ENCODE measurements at regions not wholly inside any gene's neighbourhood (a gene's known extent, or its start where the extent isn't known, plus 50 kb on each side); places are given as distances from the start of the nearest gene placed in this dataset.

DNA sequence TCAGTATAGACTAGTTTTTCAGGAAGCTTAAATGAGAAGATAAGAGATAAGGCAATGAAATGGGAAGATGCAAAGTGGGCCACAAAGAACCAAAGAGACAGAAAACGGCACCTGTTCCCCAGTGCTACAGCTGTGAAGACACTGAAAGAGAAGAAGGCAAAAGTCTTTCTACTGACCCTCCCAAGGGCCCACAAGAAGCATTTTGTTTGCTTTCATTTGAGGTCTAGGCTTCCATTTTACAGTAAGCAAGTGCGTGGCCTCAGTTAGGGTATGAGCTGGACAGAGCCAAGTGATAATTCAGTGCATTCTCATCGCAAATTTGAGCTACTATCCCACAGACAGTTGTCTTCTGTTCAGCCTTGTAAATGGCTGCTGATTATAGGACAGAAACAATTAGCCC, 53.4 kb upstream of the STK17B start:
- no peak for DNase-seq (ENCODE audit: low read depth)

DNA sequence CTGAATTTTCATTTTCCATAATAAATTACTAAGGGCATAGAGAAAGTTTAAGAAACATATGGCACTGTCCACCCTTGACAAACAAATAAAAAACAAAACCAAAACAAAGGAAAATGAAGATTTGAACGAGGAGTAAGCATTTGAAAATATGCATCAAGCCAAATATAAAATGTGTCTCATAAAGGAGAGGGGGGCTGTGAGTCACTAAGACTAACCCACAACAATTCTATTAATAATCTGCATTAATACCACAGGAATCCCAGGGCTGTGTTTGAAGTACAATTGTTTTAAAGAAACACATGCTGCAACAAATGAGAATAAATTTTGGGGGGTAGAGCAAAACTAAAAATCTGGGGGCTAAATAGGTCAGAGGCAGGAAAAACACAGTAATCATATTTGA, 53.8 kb upstream of the STK17B start:
- DNase-seq (ENCODE audit: low read depth), result no peak

DNA sequence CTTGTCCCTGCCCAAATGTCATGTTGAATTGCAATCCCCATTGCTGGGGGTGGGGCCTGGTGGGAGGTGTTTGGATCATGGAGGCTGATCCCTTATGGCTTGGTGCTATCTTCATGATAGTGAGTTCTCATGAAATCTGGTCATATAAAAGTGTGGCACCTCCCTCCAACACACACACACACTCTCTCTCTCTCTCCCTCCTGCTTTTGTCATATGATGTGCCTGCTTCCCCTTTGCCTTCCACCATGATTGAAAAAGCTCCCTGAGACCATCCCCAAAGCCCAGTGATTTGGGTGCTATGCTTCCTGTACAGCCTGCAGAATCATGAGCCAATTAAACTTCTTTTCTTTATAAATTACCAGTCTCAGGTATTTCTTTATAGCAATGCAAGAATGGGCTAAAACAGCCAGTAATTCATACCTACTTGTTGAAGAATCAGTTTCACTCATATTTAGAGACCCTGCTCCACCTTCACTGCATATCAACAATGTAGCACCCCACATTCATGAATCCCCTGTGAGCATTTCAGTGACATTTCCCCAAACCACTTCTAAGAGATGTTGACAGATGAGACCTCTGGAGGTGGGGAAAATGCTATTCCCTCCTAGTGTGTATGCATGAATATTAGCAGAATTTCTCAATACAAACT, 54.8 kb upstream of the STK17B start:
- DNase-seq (ENCODE audit: low read depth), result no peak

DNA sequence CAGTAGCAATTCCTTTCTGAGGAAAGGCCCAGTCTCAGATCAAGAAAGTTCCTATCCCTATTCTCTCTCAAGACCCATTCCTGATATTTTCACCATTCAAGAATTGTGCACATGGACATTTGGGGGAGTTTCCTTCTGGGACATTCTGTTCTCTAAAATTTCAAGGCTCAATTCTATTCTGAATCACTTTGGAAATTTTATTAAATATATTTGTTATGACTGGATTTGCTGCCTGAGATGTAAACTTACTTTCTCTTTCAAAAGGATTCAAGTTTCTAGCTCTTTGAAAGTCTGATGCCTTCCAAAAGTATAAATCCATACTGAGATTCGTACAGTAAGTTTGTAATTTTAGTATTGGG, 55.3 kb upstream of the STK17B start:
- no peak for DNase-seq (ENCODE audit: low read depth)

DNA sequence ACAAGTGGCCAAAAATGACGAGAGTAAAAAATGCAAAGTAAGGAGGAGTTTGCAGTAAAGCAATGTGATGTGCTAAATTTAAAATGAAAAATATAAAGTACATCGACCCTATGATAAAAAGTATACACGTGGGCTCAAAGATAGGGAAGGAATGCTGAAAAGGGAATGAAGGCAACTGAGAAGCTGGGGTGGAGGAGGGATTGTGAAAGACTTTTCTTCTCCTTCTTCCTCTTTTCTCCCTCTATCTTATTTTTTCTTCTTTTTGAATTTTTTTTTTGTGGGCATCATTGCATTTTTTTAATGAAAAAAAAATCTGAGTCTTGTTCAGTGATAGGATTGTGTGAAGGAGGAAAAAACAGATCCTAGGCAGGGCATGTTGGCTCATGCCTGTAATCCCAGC, 57.6 kb upstream of the STK17B start:
- DNase-seq (ENCODE audit: low read depth), result no peak

DNA sequence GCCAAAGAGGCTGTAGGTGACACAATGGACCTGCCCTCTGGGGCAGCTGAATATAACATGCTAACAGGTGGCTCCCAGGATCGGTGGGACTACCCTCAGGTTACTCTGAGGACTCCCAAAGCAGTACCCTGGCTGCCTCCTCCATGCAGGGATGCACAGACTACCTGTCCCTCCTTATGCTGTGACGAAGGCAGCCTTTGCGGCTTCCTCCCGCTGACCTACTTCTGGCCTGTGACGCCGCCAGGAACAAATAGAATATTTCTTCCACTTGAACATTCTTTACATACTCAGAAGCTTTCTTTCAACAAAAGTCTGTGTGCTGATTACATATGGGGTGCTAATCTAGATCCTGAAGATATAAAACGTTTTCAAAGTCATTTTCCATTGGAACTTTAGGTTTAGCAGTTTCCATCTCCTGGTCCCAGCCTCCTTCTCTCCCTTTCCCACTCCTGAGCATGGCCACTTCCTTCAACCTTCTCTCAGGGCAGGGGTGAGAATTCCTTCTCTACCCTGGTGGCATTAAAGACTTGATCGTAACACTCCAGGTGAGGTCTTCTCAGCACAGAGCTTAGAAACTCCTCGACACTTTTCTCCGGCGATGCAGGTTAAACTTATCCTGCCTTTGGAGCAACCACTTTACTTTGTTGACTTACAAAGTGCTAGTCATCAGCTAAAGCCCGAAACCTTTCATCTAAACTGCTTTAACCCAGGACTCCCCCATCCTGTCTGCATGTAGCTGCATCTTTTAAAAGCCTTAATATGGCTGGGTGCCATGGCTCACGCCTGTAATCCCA, 58.9 kb upstream of the STK17B start:
- DNase-seq (ENCODE audit: low read depth), result no peak

DNA sequence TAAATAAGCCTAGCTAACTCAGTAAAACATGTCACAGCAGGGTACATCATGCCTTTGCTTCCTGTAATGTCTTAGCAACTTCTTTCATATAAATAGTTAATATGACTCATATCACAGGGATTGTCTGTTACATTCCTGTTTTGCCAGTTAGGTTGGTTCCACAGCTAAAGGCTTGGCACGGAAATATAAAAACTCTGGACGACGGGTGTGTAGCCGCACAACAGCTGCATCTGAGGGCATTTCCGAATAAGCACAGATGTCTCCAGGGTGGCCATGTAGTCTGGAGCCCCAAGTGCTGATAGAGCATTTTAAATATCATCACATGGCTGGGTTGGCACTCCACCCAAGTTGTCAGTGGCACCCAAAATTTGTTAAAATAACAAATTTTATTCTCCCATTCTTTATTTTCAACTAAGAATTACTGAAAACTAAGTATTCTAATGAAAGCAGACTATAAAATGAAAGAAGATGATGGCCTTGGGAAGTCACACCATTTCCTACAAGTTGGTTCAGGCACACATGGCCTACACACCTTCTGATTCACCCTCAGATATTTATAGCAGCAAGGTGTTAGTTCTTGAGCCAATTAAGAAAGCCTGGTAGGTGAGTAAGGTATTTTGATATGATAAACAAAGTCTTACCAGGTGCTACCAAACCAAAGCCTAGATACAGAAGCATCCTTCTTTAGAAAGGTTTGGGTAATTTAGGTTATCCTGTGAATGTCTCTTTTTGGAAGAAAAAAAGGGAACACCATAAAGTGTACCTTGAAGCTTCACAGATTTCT, 61.8 kb upstream of the STK17B start:
- peak; percentile 30 for DNase-seq (ENCODE audit: low read depth)

DNA sequence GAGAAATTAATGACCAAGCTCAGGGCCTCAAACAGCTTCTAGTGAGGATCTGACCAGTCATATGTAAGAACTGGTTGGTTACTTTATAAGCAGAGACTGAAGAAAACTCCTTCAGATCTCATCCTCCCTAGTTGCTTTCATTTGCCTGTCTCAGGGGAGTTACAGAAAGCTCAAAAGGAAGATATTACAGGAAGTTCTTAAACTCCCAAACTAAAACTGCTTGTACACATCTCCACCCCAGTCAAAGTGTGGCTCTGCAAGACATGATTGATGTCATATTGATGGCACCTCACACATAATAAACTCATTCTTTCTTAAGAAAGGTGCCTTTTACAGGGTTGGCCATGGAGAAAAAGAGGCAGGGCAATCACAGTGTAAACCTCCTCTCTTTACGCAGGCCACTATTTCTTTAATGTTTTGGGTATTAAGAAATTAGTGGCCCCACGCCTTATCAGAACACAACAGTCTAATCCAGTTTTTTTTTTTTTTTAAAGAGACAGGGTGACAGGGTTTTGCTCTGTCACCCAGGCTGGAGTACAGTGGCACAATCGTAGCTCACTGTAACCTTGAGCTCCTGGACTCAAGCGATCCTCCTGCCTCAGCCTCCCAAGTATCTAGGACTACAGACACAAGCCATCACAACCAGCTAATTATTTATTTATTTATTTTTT, 62.6 kb upstream of the STK17B start:
- no peak for DNase-seq (ENCODE audit: low read depth)

DNA sequence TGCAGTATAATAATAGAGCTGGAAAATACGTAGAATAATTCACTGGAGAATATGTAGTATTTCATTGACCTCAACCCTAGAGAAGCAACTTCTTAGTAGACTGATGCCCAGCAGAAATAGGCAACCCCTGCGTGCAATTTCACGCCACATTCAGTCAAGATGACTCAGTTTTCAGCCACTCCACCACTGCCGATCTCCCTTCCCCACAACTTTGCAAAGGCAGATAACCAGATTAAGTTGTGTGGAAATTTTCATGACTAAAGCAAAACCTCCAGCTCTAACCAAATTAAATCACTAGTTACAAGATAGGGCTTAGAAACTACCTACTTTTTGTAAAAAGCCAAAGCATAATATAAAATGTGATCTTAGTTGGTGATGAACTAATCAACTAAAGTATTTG, 63.3 kb upstream of the STK17B start:
- DNase-seq (ENCODE audit: low read depth), result peak; percentile 47

DNA sequence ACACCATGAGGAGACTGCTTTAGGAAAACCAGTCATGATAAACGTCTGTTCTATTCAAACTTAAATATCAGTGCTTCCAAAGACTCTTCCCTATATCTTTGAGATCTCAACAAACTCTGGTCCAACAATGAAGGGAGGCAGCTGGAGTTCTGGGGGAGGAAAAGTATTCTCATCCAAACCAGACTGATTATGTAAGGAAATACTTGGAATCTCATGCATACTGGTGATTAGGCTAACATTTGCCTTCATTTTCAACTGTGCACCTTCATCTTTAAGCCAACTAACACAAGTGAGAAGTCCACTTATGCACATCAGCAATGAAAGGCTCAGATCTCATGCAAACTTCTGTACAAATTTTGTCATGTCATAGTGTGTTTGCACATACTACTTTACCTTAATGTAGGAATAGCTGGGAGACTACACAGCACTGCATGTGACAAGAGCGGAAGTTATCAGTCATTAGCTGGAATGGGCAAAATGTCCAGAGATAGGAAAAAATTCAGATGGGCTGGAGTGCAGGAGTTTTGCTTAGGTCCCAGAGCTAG, 67.5 kb upstream of the STK17B start:
- no peak for DNase-seq (ENCODE audit: low read depth)

DNA sequence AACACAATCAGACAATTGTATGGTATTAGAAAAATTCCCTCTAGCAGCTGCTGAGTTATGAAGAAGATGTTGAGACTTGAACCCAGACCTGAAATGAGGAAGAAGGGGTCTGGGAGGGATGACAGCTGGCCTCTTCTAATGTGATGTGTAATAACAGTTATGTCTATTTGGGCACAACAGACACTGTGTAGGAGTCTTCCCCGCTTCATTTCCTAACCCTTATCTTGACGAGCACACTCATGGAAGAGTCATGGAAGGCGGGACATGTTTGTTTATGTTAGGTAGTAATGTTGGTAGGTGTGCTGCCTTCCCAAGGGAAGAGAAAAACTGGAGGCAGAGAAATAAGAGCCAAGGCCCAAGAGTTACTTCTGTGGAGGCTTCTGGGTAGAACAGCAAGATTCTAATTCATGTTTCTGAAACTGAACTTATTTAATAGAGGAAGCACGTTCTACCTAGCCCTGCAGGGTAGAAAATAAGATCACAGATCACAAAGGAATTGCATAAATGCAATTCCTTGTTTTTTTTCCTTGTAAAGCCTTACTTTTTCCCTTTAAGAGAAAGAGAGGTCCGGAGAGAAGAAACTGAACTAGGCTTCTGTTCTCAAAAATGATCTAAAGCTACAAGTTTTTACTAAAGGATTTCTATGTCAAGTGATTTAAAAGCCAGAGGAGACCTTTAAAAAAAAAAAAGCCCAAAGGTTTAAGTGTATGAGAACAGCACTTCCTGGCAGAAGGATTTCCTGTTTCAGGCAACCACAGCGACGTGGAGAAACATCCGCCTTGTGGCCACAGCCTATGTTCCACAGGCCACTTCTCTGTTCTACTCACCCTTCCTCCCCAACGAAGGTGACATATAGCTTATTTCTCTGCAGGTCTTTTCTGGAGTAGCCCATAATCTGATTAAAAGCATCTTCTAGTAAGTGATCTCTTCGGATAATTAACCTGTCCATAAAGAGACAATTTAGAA, 68.5 kb upstream of the STK17B start:
- DNase-seq (ENCODE audit: low read depth), result peak; percentile 71

DNA sequence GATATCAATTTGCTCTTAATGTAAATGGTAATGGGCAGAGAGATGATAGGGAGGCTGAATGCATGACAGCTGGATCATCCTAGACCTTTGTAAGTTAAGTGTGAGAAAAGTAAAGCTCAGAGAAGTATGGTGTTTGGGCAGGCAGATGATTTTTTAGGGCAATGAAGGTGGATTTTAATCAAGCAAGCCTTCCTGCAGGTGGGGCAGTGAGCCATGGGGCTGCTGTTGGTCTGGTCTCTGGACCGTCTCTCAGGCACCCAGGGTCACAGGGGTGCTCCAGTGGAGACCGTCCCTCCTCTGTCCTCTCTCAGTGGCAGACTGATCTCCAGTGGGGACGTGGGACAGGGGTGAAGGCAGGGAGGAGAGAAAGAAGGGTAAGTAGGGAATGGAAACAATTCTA, 69.8 kb upstream of the STK17B start:
- no peak for DNase-seq (ENCODE audit: low read depth)

DNA sequence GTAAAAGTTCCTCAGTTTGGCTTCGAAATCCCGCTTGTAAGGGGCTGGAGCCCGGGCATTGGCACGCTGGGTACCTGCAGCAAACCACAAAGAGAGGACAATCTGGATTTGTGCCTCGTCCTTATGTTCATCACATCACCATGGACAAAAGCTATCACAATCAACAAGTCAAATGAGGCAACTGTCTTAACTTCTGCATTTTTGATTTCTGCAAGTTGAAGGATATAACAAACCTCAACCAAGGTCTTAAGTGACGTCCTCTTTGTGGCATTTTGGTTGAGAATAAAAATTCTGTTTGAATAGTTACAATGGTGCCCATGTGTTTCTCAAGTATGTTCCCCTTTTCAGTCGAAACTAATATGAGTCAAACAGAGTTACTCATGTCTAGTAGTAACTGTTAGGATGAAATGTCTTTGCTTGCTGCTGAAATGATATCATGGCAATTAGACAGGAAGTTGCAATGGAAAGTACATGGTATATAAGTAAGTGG, 70.8 kb upstream of the STK17B start:
- DNase-seq (ENCODE audit: low read depth), result no peak

DNA sequence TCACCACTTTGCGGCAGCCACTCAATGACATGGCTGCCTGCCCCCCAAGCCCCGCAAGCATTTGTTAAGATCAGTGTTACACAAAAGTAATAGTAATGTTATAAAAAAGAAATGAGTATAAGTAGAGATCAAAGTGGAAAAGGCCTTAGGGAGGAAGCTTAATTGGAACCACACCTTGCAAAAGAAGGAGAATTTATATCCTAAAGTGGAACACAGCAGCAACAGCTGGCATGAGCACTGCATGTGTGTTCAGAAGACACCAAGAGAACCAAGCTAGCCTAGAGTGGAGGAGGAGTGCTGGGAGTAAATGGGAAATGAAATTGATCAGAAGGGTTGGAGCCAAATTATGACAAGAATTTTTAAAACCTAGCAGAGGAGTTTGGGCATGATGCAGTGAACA, 73.1 kb upstream of the STK17B start:
- no peak for DNase-seq (ENCODE audit: low read depth)

DNA sequence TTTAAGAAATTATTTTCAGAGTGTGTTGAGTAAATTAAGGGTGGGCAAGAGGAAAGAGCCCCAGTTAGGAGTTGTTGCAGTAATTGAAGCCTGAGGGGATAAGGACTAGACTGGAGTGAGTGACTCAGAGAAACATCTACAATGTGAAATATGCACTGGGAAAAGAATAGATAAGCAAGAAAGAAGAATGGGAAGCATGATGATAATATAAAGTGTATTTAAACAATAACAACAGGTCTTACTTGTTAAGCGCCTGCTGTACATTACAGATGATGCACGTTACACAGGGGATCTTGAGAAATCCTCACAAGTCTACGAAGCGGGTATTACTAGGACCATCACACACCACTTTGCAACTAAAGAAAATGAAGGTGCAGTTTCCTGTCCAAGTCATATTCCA, 73.6 kb upstream of the STK17B start:
- DNase-seq (ENCODE audit: low read depth), result no peak

DNA sequence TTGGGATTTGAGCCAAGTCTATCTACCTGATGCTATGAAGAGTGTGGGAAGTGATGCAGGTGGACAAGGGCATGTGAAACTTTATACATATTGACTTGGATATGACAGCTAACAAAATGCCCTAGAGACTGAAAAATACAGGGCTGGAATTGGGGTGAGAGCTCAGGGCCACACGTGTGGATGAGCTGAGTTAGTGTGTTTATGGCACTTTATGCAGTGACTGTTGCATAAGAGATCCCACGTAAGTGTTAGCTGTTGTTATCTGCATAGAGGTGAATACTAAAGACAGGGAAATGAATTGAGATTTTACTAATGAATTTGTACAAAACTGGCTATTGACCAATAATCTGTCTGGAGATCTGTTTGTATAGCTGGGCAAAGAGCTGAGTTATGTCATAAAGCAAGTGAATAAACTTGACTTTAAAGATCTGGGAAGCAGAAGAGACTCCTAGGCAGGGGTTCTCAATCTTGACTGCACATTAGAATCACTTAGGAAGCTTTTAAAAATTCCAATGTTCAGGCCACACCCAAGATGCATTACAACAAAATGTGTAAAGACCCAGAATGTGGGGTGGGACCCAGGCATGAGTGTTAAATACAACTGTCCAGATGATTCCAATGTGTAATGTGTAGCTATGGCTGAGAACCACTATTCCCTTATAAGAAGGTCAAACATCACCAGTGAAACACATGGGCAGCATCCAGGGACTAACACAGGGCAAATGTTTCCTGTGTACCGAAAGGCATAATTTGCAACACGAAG, 74.2 kb upstream of the STK17B start:
- DNase-seq (ENCODE audit: low read depth), result no peak

DNA sequence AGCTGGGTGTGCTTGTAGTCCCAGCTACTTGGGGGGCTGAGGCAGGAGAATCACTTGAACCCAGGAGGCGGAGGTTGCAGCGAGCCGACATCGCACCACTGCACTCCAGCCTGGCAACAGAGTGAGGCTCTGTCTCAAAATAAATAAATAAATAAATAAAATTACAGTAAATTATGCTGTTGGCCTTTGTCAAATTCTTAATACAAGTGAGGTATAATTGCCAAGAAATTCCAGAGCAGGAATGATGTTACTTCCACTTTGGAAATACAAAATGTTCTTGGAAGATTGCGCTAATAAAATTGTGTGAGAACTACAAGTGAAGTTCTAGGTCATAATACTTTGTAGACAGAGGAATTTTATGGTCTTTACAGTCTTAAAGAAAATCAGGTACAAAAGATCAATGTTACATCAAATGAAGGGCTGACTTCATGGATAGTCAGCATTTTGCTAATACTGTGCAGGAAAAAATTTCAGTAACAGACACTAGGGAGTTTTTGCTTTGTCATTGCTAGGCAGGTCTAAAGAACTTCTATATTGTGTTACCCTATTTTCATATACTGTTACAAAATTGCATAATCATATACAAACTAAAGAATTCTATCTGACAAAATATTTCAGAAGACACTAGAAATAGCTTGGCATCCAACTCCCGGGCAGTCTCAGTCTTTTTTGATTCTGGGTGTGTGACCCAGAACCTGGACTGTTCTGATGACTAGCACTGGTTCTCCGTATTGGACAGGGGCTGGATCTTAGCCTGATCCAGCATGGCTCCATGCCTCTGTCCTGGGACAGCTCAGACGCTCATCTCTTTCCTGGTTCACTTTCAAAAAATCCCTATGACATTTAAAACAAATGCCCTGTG, 76.0 kb upstream of the STK17B start:
- DNase-seq (ENCODE audit: low read depth), result no peak

DNA sequence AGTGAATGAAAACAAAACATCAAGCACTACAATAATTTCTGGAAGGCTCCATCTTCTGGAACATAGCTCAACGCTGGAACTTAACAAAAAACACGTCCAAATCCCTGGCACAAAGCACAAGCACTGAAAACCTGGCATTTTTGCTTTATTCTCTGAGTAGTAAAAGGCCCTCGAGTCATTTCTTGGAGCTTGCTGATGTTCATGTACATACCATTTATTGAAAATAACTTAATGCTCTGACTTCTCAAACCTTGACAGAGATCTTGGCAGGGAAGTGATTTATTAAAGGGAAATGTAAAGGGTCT, 76.5 kb upstream of the STK17B start:
- no peak for DNase-seq (ENCODE audit: low read depth)

DNA sequence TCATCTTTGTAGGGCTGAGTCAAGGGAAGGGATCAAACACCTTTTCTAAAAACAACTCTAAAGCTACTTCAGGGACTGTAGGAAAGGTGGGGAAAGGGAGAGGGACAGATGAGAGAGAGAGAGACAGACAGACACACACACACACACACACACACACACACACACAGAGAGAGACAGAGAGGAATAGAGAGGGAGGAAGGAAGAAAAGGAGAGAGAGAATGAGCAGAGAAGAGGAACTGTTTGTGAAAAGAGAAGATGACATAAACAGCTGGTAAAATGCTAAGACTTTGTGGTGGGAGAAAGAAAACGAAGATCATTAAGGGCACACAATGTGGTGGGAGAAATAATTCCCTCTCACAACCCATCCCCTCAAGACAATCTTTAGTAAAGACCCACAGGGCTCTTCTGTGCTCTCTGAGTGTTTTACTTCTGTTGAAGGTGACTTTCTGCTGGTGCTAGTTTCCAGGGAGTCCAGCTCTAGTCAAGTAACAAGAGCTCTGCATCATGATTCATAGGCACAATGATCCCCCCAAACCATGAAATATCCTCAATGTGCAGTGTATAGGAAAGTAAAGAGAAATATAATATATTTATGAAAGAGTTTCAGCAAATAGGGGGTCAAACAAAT, 77.2 kb upstream of the STK17B start:
- DNase-seq (ENCODE audit: low read depth), result no peak

Measured in stimulated activated CD4-positive, alpha-beta T cell treated with anti-CD3 and anti-CD28 coated beads, Interleukin-2, amount 100 ng/mL, for 4 hours (primary cell).